ENCODE measurements at regions not wholly inside any gene's neighbourhood (a gene's known extent, or its start where the extent isn't known, plus 50 kb on each side); places are given as distances from the start of the nearest gene placed in this dataset.
"Not testable (repeated sequence)": the region's sequence is repeated elsewhere in the genome, so short reads cannot be mapped to it uniquely, and the experiment has no call there.

DNA sequence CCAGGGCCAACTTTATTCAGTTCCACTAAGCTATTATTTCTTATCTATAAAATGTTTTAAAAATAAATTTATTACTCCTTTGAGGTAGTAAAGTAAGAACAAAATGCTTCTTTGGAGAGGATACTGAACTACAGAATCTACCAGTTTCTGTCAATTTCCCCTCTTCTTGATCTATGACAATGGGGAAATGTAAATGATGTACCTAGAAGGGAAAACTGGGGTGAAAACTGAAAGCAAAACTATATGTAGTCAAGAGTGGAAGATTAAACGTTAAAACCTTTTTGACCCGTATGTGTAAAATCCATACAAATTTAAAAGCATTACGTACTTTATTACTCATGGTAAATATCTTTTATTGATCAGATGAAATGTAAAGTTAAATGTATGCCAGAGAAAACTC, 1287.8 kb upstream of the TMEFF2 start:
- no peak for DNase-seq (ENCODE audit: low read depth in 2 of 2)

DNA sequence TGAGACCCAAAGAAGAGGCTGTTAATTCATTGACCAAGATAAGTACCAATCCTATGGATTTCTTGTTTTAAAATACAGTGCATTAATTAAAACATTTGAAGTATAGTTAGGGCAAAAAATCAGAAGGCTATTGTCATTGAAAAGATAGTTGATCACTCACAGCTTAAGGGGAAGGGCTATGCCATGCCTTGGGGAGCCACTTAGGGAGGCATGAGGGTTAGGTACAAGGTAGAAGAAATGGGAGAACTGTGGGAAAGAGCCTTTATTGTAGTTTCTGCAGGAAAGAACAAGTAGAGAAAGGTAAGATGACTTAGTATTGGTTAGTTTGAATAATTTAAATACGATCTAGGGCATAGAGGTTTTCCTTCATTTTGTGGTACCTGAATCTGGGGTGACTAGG, 1285.5 kb upstream of the TMEFF2 start:
- no peak for DNase-seq (ENCODE audit: low read depth in 2 of 2)

DNA sequence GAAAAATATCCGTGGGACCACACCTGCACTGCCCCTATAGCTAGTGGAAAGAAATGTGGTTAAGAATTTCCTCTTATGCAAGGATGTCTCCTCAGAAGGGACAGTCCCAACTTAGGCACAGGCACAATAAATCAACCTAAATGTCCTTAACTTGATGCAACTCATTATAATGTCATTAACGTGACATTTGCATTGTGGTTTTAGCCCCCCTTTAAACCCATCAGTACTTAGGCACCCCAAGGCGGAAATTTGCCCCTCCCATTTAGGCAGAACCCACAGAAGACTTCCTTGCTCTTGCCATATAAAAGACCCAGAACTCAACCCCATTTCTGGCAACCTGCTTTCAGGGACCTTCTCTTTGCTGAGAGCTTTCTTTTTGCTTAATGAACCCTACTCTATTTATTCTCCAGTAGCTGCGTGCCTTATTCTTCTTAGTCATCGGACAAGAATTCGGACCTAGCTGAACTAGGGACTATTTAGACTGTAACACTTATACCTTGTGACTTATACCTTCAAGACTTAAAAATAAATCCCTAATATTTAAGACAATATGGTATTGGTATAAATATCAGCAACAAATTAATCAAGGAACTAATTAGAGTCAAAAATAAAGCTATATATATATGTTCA, 1281.6 kb upstream of the TMEFF2 start:
- DNase-seq (ENCODE audit: low read depth in 2 of 2), result no peak

GRCh38 chr2:193475038-193475437, 1280.3 kb upstream of the TMEFF2 start:
- DNase-seq (ENCODE audit: low read depth in 2 of 2), result no peak

DNA sequence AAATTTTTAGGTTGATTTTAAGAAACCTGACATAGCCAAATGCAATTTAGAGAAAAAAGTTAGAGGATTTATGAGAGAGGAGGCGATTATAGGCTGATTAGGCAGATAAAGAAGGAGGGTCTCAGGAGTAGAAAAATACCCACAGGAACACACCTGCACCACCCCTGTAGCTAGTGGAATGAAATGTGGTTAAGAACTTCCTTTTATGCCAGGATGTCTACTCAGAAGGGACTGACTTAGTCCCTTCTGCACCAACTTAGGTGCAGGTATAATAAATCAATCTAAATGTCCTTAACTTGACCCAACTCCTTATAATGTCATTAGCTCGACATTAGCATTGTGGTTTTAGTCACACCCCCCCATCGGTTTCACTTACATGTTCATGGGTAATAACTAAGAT, 1274.5 kb upstream of the TMEFF2 start:
- no peak for DNase-seq (ENCODE audit: low read depth in 2 of 2)

DNA sequence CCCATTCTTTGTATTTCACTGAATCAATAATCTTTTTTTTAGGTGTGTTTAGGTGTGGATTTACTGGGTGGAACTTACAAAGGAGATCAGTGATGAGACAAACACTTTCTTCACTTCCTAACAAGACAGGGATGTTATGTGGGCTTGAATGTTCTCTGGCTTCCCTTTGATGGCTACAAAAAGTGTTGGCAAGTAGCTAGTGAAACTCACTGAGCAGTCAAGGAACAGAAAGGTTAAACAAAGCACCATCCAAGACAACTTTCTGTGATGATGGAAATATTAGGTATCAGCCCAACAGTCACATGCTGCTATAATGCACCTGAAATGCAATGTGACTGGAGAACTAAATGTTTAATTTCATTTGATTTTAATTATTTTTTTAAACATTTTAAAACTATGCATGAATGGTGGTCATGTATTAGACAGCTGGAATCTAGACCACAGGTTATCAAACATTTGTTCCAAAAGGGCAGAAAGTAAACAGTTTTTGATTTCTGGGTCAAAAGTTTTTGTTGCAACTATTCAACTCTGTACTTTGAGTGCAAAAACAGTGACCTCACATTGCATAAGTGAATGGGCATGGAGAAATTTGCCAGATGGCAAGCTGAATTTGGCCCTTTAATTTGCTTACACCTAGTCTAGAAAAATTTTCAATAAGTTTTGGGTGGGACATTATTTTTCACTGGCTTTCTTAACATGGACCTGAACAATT, 1272.7 kb upstream of the TMEFF2 start:
- DNase-seq (ENCODE audit: low read depth in 2 of 2), result no peak

- no peak for DNase-seq (ENCODE audit: low read depth in 2 of 2)
These were observed 1268.3 kb upstream of the TMEFF2 start for GRCh38 chr2:193463011-193463410.

DNA sequence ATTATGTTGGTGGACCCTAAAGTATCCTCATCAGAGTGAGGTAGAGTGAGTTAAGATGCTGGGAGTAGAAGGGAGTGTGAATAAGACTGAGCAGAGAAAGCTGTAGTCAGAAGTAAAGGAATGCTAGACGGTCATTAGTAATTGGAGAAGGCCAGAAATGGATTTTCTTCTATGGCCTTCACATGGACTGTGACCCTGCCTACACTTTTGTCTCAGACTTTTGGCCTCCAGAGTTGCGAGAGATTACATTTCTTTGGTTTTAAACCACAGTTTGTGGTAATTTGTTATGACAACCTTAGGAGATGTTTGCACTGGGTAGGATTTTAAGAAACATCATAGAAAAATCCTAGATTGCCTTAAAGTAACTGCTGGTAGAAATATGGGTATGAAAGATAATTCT, 1267.7 kb upstream of the TMEFF2 start:
- DNase-seq (ENCODE audit: low read depth in 2 of 2), result no peak

GRCh38 chr2:193461431-193461934, 1266.8 kb upstream of the TMEFF2 start:
- no peak for DNase-seq (ENCODE audit: low read depth in 2 of 2)

DNA sequence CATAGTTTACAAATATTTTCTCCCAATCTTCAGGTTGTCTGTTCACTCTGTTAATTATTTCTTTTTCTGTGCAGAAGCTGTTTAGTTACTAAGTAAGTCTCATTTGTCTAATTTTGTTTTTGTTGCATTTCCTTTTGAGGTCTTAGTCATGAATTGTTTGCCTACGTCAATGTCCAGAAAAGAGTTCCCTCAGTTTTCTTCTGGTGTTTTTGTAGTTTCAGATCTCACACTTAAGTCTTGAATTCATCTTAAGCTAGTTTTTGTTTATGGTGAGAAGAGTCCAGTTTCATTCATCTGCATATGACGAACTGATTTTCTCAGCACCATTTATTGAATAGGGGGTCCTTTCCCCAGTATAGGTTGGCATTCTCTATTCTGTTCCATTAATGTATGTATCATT, 1252.2 kb upstream of the TMEFF2 start:
- no peak for DNase-seq (ENCODE audit: low read depth in 2 of 2)

DNA sequence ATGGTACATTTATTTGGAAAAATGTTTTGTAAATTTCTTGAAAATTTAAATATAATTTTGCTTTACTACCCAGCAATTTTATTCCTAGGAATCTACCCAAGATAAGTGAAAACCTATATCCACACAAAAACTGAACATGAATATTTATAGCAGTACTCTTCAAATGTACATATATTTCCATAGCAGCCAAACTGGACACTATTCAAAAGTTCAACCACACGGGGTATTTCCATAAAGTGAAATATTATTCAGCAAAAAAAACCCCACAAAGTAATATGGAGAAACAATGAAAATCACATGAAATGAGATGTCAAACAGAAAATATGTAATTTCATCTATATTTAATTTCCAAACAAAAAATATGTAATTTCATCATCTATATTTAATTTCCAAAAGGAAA, 1247.6 kb upstream of the TMEFF2 start:
- DNase-seq (ENCODE audit: low read depth in 2 of 2), result no peak

DNA sequence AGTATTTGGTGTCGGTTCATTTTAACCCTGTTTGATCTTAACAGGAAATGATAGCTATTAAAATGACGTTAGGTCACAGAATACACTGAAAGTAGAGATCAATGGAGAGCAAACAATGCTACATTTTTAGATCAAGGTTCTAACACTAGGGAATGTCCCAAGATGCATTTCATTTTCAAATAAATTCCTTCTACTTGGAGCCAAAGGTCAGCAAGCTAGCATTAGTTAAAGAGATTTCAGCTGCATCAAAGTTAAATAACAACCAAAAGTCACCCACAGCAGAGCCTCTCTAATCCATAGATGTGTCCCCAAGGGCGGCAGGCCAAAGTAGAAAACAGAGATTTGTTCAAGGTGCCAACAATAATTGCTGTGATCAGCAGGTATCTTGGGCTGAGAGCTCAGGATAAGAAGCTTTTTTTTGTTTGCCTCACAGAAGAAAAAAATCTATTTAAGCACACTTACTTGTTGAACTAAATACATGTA, 1233.6 kb upstream of the TMEFF2 start:
- no peak for DNase-seq (ENCODE audit: low read depth in 2 of 2)

DNA sequence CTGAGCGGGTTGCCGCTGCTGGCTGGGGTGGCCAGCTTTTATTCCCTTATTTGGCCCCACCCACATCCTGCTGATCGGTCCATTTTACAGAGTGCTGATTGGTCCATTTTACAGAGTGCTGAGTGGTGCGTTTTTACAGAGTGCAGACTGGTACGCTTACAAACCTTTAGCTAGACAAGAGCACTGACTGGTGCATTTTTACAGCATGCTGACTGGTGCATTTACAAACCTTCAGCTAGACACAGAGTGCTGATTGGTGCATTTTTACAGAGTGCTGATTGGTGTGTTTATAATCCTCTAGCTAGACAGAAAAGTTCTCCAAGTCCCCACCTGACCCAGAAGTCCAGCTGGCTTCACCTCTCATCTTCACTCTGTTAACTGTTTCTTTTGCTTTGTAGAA, 1217.6 kb upstream of the TMEFF2 start:
- DNase-seq (ENCODE audit: low read depth in 2 of 2), result not testable (repeated sequence)

GRCh38 chr2:193409951-193410350, 1215.2 kb upstream of the TMEFF2 start:
- no peak for DNase-seq (ENCODE audit: low read depth in 2 of 2)

- no peak for DNase-seq (ENCODE audit: low read depth in 2 of 2)
These were observed 1187.8 kb upstream of the TMEFF2 start for GRCh38 chr2:193382583-193382982.

DNA sequence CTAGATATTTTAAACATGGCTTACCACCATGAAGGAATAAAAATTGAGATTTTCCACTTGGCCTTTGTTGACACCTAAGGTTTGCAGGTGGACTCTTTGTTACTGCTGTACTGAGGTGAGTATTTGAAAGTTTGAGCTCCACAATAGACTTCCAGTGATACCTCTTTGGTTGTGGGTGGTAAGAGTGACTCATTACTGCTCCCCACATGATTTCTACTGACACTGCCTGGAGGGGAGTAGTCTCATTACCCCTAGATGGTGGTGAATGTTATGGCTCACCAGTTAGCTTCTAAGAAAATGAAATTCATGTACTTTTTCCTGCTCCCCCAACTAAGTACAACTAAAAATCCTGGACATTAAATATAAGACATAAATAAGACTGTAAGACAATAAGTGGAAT, 1183.1 kb upstream of the TMEFF2 start:
- no peak for DNase-seq (ENCODE audit: low read depth in 2 of 2)

- DNase-seq (ENCODE audit: low read depth in 2 of 2), result no peak
These were observed 1178.4 kb upstream of the TMEFF2 start for GRCh38 chr2:193373120-193373519.

DNA sequence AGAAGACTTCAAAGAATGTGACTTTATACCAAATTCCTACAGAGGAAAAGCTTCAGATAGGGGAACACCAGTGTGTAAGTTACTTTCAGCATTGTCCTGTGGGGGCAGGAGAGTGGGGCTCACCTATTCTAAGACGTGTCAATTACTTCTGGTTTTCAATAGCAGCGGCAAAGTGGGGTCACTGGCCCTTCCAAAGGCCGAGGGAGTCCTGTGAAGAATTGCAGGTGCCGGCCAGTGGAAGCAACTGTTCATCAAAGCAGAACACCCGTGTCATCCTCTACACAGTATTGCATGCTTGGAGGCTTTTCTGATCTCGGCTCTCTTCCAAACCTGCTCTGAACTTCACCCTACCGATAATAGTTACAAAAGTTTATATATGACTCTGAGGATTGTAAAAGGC, 1176.5 kb upstream of the TMEFF2 start:
- DNase-seq (ENCODE audit: low read depth in 2 of 2), result no peak

- DNase-seq (ENCODE audit: low read depth in 2 of 2), result no peak
These were observed 1173.9 kb upstream of the TMEFF2 start for GRCh38 chr2:193368615-193369014.

DNA sequence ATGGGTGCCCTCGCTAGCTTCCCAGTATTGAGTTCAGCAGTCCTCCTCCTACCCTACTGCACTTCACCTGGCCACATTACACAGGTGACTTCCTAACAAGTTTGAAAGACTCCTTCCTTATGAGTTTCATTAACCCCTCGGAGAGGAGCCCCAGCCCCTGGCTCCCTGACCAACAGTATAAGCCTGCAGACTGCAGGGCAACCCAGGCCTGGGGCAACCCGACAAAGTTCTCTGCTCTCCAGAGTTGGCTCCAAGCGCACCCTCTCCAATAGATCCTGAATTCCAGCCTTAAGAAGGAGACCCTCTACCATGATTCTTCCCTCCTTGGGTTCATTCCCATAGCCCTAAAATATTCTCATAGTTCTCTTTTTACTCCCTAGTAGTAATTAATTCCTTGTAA, 1162.8 kb upstream of the TMEFF2 start:
- no peak for DNase-seq (ENCODE audit: low read depth in 2 of 2)

GRCh38 chr2:193352665-193353242, 1158.0 kb upstream of the TMEFF2 start:
- DNase-seq (ENCODE audit: low read depth in 2 of 2), result not testable (repeated sequence)

DNA sequence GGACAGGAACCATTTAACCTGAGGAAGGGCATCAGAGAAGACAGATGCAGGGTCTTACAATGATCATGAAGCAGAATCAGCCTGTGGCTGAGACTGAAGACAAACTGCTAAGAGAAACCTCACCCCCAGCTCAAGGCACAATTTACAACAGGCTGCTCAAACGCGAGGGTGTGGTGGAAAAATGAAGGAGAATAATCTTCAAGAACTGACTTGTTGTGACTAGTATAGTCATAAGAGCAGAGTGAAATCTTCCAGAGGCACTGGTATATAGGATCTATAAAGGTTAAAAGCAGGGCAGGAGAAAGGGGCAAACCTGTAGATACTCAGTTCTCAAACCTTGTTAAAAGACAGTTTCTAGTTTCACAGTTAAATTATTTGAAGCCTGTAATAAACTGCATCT, 1155.8 kb upstream of the TMEFF2 start:
- no peak for DNase-seq (ENCODE audit: low read depth in 2 of 2)

DNA sequence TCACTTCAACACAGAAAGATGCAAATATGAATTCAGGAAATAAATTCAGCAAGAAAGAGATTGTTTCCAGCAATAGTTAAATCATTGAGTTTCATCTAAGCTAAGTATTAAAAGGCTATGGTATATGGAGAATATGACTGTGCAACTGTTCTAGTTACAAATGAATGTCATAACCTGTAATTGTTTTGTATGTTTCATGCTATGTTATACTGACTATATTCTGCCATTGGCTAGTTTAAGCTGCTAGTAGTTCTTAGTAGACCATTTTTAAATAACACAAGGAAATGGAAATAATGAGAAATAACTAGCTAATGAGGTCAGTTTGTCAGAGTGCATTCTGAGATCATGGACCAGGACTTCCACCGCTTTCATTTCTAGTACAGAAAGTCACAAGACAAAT, 1154.9 kb upstream of the TMEFF2 start:
- no peak for DNase-seq (ENCODE audit: low read depth in 2 of 2)

Measured in fibroblast of skin of left biceps (primary cell).